Ovary (tissue), 3 donors: ENCODE measurements at regions not wholly inside any gene's neighbourhood (a gene's known extent, or its start where the extent isn't known, plus 50 kb on each side); places are given as distances from the start of the nearest gene placed in this dataset.

Experiments
- EP300 ChIP-seq: sonication (generic); formaldehyde crosslinking; IDR thresholded peaks from one replicate; pipeline ENCODE4 v1.6.1; 2017; ENCODE audit warnings: antibody characterized with exemption
- POLR2A ChIP-seq: fragments of 450-650 bp; IDR thresholded peaks from one replicate; pipeline ENCODE4 v1.6.1; 2017; ENCODE audit warnings: antibody characterized with exemption, mild to moderate bottlenecking, moderate library complexity
- TF ChIP-seq, protein P1 (sequence below), 3 donors: fragments of 450-650 bp in 2 of 3; fragments of 200-600 bp in 1 of 3; IDR thresholded peaks; one replicate each; pipeline versions ENCODE4 v1.5.1 to v1.8.0; 2016 to 2022; ENCODE audit warnings: antibody characterized with exemption in 3 of 3, mild to moderate bottlenecking in 1 of 3
- donor health status: DM: no; HTN: no; CAD: no.

DNA sequence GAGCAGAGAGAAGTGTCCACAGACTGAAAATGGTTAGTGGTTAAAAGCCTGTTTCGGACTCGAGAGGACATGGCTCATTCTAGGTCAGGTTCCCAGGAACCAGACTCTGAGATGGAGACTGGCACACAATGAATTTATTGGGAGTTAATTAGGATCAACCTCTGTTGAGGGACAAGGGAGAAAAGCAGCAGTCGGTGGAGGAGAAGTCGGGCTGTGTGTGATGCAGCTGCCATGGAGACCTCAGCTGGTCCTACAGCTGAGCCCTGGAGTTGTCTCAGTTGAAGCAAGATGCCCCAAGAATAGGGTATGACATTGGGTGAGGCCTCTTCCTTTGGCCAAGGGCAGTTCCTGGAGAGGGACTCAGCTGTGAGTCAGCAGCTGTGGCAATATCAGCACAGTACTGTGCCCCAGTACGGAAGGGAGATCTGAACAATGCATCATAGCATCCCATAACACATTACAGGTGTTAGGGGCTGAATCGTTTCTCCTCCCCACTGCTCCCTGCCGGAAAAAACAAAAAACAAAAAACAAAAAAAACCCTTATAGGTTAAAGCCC is 105.4 kb downstream of the ABHD5 start:
- TF ChIP-seq, protein P1, sequence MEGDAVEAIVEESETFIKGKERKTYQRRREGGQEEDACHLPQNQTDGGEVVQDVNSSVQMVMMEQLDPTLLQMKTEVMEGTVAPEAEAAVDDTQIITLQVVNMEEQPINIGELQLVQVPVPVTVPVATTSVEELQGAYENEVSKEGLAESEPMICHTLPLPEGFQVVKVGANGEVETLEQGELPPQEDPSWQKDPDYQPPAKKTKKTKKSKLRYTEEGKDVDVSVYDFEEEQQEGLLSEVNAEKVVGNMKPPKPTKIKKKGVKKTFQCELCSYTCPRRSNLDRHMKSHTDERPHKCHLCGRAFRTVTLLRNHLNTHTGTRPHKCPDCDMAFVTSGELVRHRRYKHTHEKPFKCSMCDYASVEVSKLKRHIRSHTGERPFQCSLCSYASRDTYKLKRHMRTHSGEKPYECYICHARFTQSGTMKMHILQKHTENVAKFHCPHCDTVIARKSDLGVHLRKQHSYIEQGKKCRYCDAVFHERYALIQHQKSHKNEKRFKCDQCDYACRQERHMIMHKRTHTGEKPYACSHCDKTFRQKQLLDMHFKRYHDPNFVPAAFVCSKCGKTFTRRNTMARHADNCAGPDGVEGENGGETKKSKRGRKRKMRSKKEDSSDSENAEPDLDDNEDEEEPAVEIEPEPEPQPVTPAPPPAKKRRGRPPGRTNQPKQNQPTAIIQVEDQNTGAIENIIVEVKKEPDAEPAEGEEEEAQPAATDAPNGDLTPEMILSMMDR (IDR thresholded peaks at IDR 0.05), result no peak
- no peak for TF ChIP-seq POLR2A
- no peak for TF ChIP-seq EP300
